NCI-H187 (cell line): ENCODE measurements at regions not wholly inside any gene's neighbourhood (a gene's known extent, or its start where the extent isn't known, plus 50 kb on each side); places are given as distances from the start of the nearest gene placed in this dataset.
"Not testable (repeated sequence)": the region's sequence is repeated elsewhere in the genome, so short reads cannot be mapped to it uniquely, and the experiment has no call there.

ENCODE experiments used
- DNase-seq, 2 experiments: peaks; one replicate each; lab custom pipeline; 2025; lab: John Stamatoyannopoulos, UW

GRCh38 chr20:6660441-6660840 lies 107.0 kb upstream of the BMP2 start:
- no peak for DNase-seq

GRCh38 chr20:6658909-6659308 lies 108.6 kb upstream of the BMP2 start:
- DNase-seq: not testable (repeated sequence)

GRCh38 chr20:6657904-6658303 lies 109.6 kb upstream of the BMP2 start:
- no peak for DNase-seq

- DNase-seq: no peak
Measured at GRCh38 chr20:6657111-6657510, 110.4 kb upstream of the BMP2 start.

- DNase-seq: no peak
Measured at GRCh38 chr20:6654513-6655252, 112.8 kb upstream of the BMP2 start.

GRCh38 chr20:6651561-6651960 lies 115.9 kb upstream of the BMP2 start:
- no peak for DNase-seq

- no peak for DNase-seq
Measured at GRCh38 chr20:6651016-6651415, 116.5 kb upstream of the BMP2 start.

- DNase-seq: no peak
Measured at GRCh38 chr20:6646021-6646636, 121.4 kb upstream of the BMP2 start.

- DNase-seq: no peak
Measured at GRCh38 chr20:6644813-6645628, 122.5 kb upstream of the BMP2 start.

- no peak for DNase-seq
Measured at GRCh38 chr20:6641012-6641411, 126.5 kb upstream of the BMP2 start.

GRCh38 chr20:6637160-6637579 lies 130.3 kb upstream of the BMP2 start:
- DNase-seq: no peak

GRCh38 chr20:6636209-6637159 lies 131.0 kb upstream of the BMP2 start:
- DNase-seq: peak in 1 of 2 experiments; percentile 14

GRCh38 chr20:6635034-6635736 lies 132.3 kb upstream of the BMP2 start:
- no peak for DNase-seq

GRCh38 chr20:6632187-6632586 lies 135.3 kb upstream of the BMP2 start:
- peak; percentile 8 to 26 for DNase-seq

GRCh38 chr20:6630514-6630913 lies 137.0 kb upstream of the BMP2 start:
- DNase-seq: no peak

GRCh38 chr20:6629564-6629963 lies 137.9 kb upstream of the BMP2 start:
- no peak for DNase-seq

- no peak for DNase-seq
Measured at GRCh38 chr20:6626805-6627204, 140.7 kb upstream of the BMP2 start.

- no peak for DNase-seq
Measured at GRCh38 chr20:6623989-6624388, 143.5 kb upstream of the BMP2 start.

GRCh38 chr20:6622041-6622440 lies 145.4 kb upstream of the BMP2 start:
- DNase-seq: no peak

- DNase-seq: no peak
Measured at GRCh38 chr20:6618051-6618450, 149.4 kb upstream of the BMP2 start.

- DNase-seq: no peak
Measured at GRCh38 chr20:6616421-6616820, 151.1 kb upstream of the BMP2 start.
